ENCODE measurements at regions not wholly inside any gene's neighbourhood (a gene's known extent, or its start where the extent isn't known, plus 50 kb on each side); places are given as distances from the start of the nearest gene placed in this dataset.

- Histone ChIP-seq H3K36me3 (ENCODE audit: control insufficient read depth, insufficient read depth, low read length) (no peaks in the 10 kb centered on the region), H3K27me3 (ENCODE audit: control insufficient read depth, insufficient read depth, low read length) (no peaks in the 10 kb centered on the region), H3K4me3 (ENCODE audit: low read depth, low read length) (no peak overlapping the region)
- TF ChIP-seq, protein P1, sequence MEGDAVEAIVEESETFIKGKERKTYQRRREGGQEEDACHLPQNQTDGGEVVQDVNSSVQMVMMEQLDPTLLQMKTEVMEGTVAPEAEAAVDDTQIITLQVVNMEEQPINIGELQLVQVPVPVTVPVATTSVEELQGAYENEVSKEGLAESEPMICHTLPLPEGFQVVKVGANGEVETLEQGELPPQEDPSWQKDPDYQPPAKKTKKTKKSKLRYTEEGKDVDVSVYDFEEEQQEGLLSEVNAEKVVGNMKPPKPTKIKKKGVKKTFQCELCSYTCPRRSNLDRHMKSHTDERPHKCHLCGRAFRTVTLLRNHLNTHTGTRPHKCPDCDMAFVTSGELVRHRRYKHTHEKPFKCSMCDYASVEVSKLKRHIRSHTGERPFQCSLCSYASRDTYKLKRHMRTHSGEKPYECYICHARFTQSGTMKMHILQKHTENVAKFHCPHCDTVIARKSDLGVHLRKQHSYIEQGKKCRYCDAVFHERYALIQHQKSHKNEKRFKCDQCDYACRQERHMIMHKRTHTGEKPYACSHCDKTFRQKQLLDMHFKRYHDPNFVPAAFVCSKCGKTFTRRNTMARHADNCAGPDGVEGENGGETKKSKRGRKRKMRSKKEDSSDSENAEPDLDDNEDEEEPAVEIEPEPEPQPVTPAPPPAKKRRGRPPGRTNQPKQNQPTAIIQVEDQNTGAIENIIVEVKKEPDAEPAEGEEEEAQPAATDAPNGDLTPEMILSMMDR (IDR thresholded peaks at IDR 0.05; ENCODE audit: insufficient read depth, low read depth, low read length) = no peak
- DNase-seq (ENCODE audit: low read depth) = no peak
- ChIA-PET CTCF (interaction anchor here (0.7 kb wide), 1 partner anchor 1177 kb away, joined by 3 read pairs; no protein-coding TSS in a partner anchor), POLR2A (no interaction called here)
These were observed 425.3 kb downstream of the TLR4 start for GRCh38 chr9:118129541-118129940.

GRCh38 chr9:118148990-118149389 is 444.8 kb downstream of the TLR4 start:
- DNase-seq (ENCODE audit: low read depth) = no peak
- Histone ChIP-seq H3K27me3 (ENCODE audit: control insufficient read depth, insufficient read depth, low read length) (no peaks in the 10 kb centered on the region), H3K36me3 (ENCODE audit: control insufficient read depth, insufficient read depth, low read length) (no peaks in the 10 kb centered on the region), H3K4me3 (ENCODE audit: low read depth, low read length) (no peak overlapping the region)
- ChIA-PET POLR2A (no interaction called here), CTCF (no interaction called here)
- TF ChIP-seq, protein P1 (IDR thresholded peaks at IDR 0.05; ENCODE audit: insufficient read depth, low read depth, low read length) = no peak

GRCh38 chr9:118156846-118157245 is 452.6 kb downstream of the TLR4 start:
- CTCF ChIA-PET = no interaction called here
- TF ChIP-seq, protein P1 (IDR thresholded peaks at IDR 0.05; ENCODE audit: insufficient read depth, low read depth, low read length) = no peak

GRCh38 chr9:118162716-118163115 is 458.5 kb downstream of the TLR4 start:
- H3K36me3 ChIP-seq (ENCODE audit: control insufficient read depth, insufficient read depth, low read length) = no peaks in the 10 kb centered on the region
- TF ChIP-seq, protein P1 (IDR thresholded peaks at IDR 0.05; ENCODE audit: insufficient read depth, low read depth, low read length) = no peak
- POLR2A ChIA-PET = no interaction called here
- no peak overlapping the region for H3K4me3 ChIP-seq (ENCODE audit: low read depth, low read length)
- CTCF ChIA-PET = no interaction called here
- no peaks in the 10 kb centered on the region for H3K27me3 ChIP-seq (ENCODE audit: control insufficient read depth, insufficient read depth, low read length)
- no peak for DNase-seq (ENCODE audit: low read depth)

More at GRCh38 chr9:118156846-118157245, 452.6 kb downstream of the TLR4 start:
- no peak for DNase-seq (ENCODE audit: low read depth)
- no peaks in the 10 kb centered on the region for H3K36me3 ChIP-seq (ENCODE audit: control insufficient read depth, insufficient read depth, low read length)
- no peak overlapping the region for H3K4me3 ChIP-seq (ENCODE audit: low read depth, low read length)
- no peaks in the 10 kb centered on the region for H3K27me3 ChIP-seq (ENCODE audit: control insufficient read depth, insufficient read depth, low read length)
- POLR2A ChIA-PET = no interaction called here

- POLR2A ChIA-PET = no interaction called here
- TF ChIP-seq, protein P1 (IDR thresholded peaks at IDR 0.05; ENCODE audit: insufficient read depth, low read depth, low read length) = no peak
- no peak overlapping the region for H3K4me3 ChIP-seq (ENCODE audit: low read depth, low read length)
- CTCF ChIA-PET = no interaction called here
- H3K36me3 ChIP-seq (ENCODE audit: control insufficient read depth, insufficient read depth, low read length) = no peaks in the 10 kb centered on the region
- H3K27me3 ChIP-seq (ENCODE audit: control insufficient read depth, insufficient read depth, low read length) = no peaks in the 10 kb centered on the region
- no peak for DNase-seq (ENCODE audit: low read depth)
These were observed 459.5 kb downstream of the TLR4 start for GRCh38 chr9:118163751-118164150.

Measured in BJ (cell line).